CD4-positive, alpha-beta T cell (primary cell): ENCODE measurements at regions not wholly inside any gene's neighbourhood (a gene's known extent, or its start where the extent isn't known, plus 50 kb on each side); places are given as distances from the start of the nearest gene placed in this dataset.
"Not testable (repeated sequence)": the region's sequence is repeated elsewhere in the genome, so short reads cannot be mapped to it uniquely, and the experiment has no call there.

Experiments used
- ATAC-seq: fragments of 200-7000 bp; cut with Tn5 transposase; one replicate; pipeline ENCODE4 v1.10.0; 2022; ENCODE audit warnings: mild to moderate bottlenecking; ENCODE audit not compliant: poor library complexity
- CTCF ChIA-PET: fragments of 350-600 bp; sonication (Branson Sonifier 250); formaldehyde crosslinking; loops from one replicate; lab custom pipeline; 2021; ENCODE audit warnings: antibody characterized with exemption, inconsistent platforms; lab: Charles Lee
- POLR2A ChIA-PET: fragments of 350-600 bp; sonication (Branson Sonifier 250); formaldehyde crosslinking; loops from one replicate; lab custom pipeline; 2021; ENCODE audit warnings: antibody characterized with exemption, inconsistent platforms; lab: Charles Lee
- DNase-seq, 14 experiments: peaks; one replicate each; pipeline ENCODE4 v3.0.0-alpha.2; 2013 to 2020; ENCODE audit warnings: mixed read lengths in 2 of 14
- H3K27ac ChIP-seq, 2 donors: one replicate each; pipeline versions ENCODE4 v1.5.1 to v1.7.0; 2013; ENCODE audit warnings: low read length in 2 of 2, low read depth in 1 of 2, mild to moderate bottlenecking in 1 of 2
- H3K27me3 ChIP-seq, 2 experiments: 1 replicate in 1 of 2; 2 replicates in 1 of 2; pipeline versions ENCODE4 v1.6.1 to v1.7.0; 2013; ENCODE audit warnings: low read length in 2 of 2, control low read depth in 1 of 2, mild to moderate bottlenecking in 1 of 2, moderate library complexity in 1 of 2; ENCODE audit not compliant: insufficient read depth in 2 of 2, control insufficient read depth in 1 of 2
- H3K36me3 ChIP-seq: one replicate; pipeline ENCODE4 v1.6.1; 2013; ENCODE audit warnings: low read length, control low read depth; ENCODE audit not compliant: insufficient read depth
- H3K4me1 ChIP-seq: one replicate; pipeline ENCODE4 v1.6.1; 2013; ENCODE audit warnings: low read length, control low read depth; ENCODE audit not compliant: insufficient read depth
- H3K4me3 ChIP-seq: one replicate; pipeline ENCODE4 v1.5.1; 2013; ENCODE audit warnings: mild to moderate bottlenecking, low read length, moderate library complexity
- H3K9me3 ChIP-seq, 2 experiments: 1 replicate in 1 of 2; 2 replicates in 1 of 2; pipeline versions ENCODE4 v1.6.1 to v1.7.0; 2013; ENCODE audit warnings: low read length in 2 of 2, mild to moderate bottlenecking in 2 of 2, control low read depth in 1 of 2, moderate library complexity in 1 of 2; ENCODE audit not compliant: control insufficient read depth in 1 of 2, insufficient read depth in 1 of 2
- H3K27ac Mint-ChIP-seq: one replicate; pipeline ENCODE4 v1.8.0; 2020; ENCODE audit warnings: mixed read lengths
- H3K27me3 Mint-ChIP-seq: one replicate; pipeline ENCODE4 v1.8.0; 2021; ENCODE audit warnings: mixed read lengths
- H3K36me3 Mint-ChIP-seq: one replicate; pipeline ENCODE4 v1.8.0; 2021; ENCODE audit warnings: low read depth, mixed read lengths
- H3K4me1 Mint-ChIP-seq: one replicate; pipeline ENCODE4 v1.8.0; 2021; ENCODE audit warnings: low read depth, mixed read lengths
- H3K4me3 Mint-ChIP-seq: one replicate; pipeline ENCODE4 v1.8.0; 2020; ENCODE audit warnings: mild to moderate bottlenecking, mixed read lengths
- H3K9me3 Mint-ChIP-seq: one replicate; pipeline ENCODE4 v1.8.0; 2020; ENCODE audit warnings: mixed read lengths
- CTCF ChIP-seq: fragments of 200-600 bp; IDR thresholded peaks from one replicate; pipeline ENCODE4 v1.8.0; 2022; ENCODE audit warnings: antibody characterized with exemption, mild to moderate bottlenecking
- intact Hi-C, 2 experiments: fragments of 100-400 bp; cut with DNase I in 1 of 2; cut with micrococcal nuclease in 1 of 2; formaldehyde crosslinking; loops; one replicate each; pipeline versions ENCODE4 v1.15.1 to v1.9.0; 2023 to 2025; cut with DNase I, micrococcal nuclease

GRCh38 chr9:115462623-115463022 lies 344.7 kb upstream of the TNC start:
- CTCF ChIA-PET, result interaction anchor here (1.1 kb wide), 1 partner anchor 9 kb away, joined by 4 read pairs; no protein-coding TSS in a partner anchor
- no peak overlapping the region for H3K27ac ChIP-seq
- POLR2A ChIA-PET, result no interaction called here
- H3K27me3 ChIP-seq, result peaks cover 0 to 3% of the 10 kb centered on the region in 2 experiments
- peaks cover 21% of the 10 kb centered on the region for H3K27me3 Mint-ChIP-seq
- no peak overlapping the region for H3K27ac Mint-ChIP-seq
- H3K4me1 ChIP-seq, result no peaks in the 10 kb centered on the region
- H3K4me3 Mint-ChIP-seq, result no peak overlapping the region
- no peaks in the 10 kb centered on the region for H3K36me3 Mint-ChIP-seq
- no peaks in the 10 kb centered on the region for H3K9me3 ChIP-seq
- no peaks in the 10 kb centered on the region for H3K36me3 ChIP-seq
- H3K4me1 Mint-ChIP-seq, result no peaks in the 10 kb centered on the region
- no peak for TF ChIP-seq CTCF
- intact Hi-C loops, result no loop called here
- no peaks in the 10 kb centered on the region for H3K9me3 Mint-ChIP-seq
- no peak for DNase-seq
- no peak overlapping the region for H3K4me3 ChIP-seq
- ATAC-seq, result no peak

DNA sequence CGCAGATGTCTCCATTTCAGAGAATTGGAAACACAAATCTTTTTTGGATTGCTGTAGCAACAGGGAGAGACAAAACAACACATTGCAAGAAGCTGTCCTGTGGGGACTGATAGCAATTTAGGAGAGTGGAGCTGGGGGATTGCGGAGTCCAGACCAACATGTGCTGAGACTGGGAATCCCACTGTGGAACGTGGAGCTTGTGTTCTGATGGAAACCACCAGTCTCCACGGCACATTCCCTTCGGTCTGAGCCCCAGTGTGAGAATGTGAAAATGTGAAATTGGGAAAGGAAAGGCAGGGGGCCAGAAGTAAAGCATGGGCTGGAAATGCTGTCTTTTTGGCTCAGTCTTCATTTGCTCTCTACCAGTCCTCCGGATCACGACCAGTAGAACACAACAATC lies 348.8 kb upstream of the TNC start:
- Mint-ChIP-seq H3K27ac (no peak overlapping the region), H3K4me3 (no peak overlapping the region), H3K4me1 (no peaks in the 10 kb centered on the region), H3K27me3 (peaks cover 5% of the 10 kb centered on the region), H3K36me3 (no peaks in the 10 kb centered on the region), H3K9me3 (no peaks in the 10 kb centered on the region)
- Histone ChIP-seq H3K9me3 (no peaks in the 10 kb centered on the region), H3K4me1 (no peaks in the 10 kb centered on the region), H3K27ac (no peak overlapping the region), H3K27me3 (no peaks in the 10 kb centered on the region), H3K4me3 (no peak overlapping the region), H3K36me3 (no peaks in the 10 kb centered on the region)
- POLR2A ChIA-PET, result interaction anchor here (0.9 kb wide), 1 partner anchor 13 kb away, joined by 3 read pairs; no protein-coding TSS in a partner anchor
- CTCF ChIA-PET, result no interaction called here
- DNase-seq (no peak), ATAC-seq (no peak)
- intact Hi-C loops, result no loop called here
- no peak for TF ChIP-seq CTCF

GRCh38 chr9:115469841-115470240 lies 351.9 kb upstream of the TNC start:
- ChIA-PET CTCF (no interaction called here), POLR2A (no interaction called here)
- H3K4me1 ChIP-seq, result no peaks in the 10 kb centered on the region
- intact Hi-C loops, result no loop called here
- ATAC-seq, result no peak
- Mint-ChIP-seq H3K4me3 (no peak overlapping the region), H3K27ac (no peak overlapping the region), H3K4me1 (no peaks in the 10 kb centered on the region), H3K27me3 (no peaks in the 10 kb centered on the region), H3K36me3 (no peaks in the 10 kb centered on the region), H3K9me3 (no peaks in the 10 kb centered on the region)
- no peaks in the 10 kb centered on the region for H3K36me3 ChIP-seq
- H3K9me3 ChIP-seq, result no peaks in the 10 kb centered on the region
- no peak for DNase-seq
- no peak overlapping the region for H3K4me3 ChIP-seq
- no peak overlapping the region for H3K27ac ChIP-seq
- H3K27me3 ChIP-seq, result no peaks in the 10 kb centered on the region
- no peak for TF ChIP-seq CTCF

GRCh38 chr9:115473032-115473431 lies 355.1 kb upstream of the TNC start:
- H3K4me1 Mint-ChIP-seq, H3K9me3 Mint-ChIP-seq, ATAC-seq, H3K4me1 ChIP-seq, H3K36me3 ChIP-seq, H3K27ac ChIP-seq, DNase-seq, H3K27me3 ChIP-seq, CTCF ChIA-PET, H3K4me3 ChIP-seq, H3K36me3 Mint-ChIP-seq, H3K27ac Mint-ChIP-seq, H3K9me3 ChIP-seq, H3K27me3 Mint-ChIP-seq, POLR2A ChIA-PET, H3K4me3 Mint-ChIP-seq, intact Hi-C loops: not testable (repeated sequence)
